ENCODE measurements at regions not wholly inside any gene's neighbourhood (a gene's known extent, or its start where the extent isn't known, plus 50 kb on each side); places are given as distances from the start of the nearest gene placed in this dataset.

GRCh38 chr10:81696609-81697388 lies 178.2 kb upstream of the NRG3 start:
- TF ChIP-seq, protein P1, sequence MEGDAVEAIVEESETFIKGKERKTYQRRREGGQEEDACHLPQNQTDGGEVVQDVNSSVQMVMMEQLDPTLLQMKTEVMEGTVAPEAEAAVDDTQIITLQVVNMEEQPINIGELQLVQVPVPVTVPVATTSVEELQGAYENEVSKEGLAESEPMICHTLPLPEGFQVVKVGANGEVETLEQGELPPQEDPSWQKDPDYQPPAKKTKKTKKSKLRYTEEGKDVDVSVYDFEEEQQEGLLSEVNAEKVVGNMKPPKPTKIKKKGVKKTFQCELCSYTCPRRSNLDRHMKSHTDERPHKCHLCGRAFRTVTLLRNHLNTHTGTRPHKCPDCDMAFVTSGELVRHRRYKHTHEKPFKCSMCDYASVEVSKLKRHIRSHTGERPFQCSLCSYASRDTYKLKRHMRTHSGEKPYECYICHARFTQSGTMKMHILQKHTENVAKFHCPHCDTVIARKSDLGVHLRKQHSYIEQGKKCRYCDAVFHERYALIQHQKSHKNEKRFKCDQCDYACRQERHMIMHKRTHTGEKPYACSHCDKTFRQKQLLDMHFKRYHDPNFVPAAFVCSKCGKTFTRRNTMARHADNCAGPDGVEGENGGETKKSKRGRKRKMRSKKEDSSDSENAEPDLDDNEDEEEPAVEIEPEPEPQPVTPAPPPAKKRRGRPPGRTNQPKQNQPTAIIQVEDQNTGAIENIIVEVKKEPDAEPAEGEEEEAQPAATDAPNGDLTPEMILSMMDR (IDR thresholded peaks at IDR 0.05; ENCODE audit: borderline replicate concordance, extremely low read depth, low read length, poor library complexity, severe bottlenecking) = no peak
- no peak for TF ChIP-seq EZH2 (IDR thresholded peaks at IDR 0.05; ENCODE audit: borderline replicate concordance, low read depth, low read length, severe bottlenecking)
